OCI-LY7 (cell line): ENCODE measurements at regions not wholly inside any gene's neighbourhood (a gene's known extent, or its start where the extent isn't known, plus 50 kb on each side); places are given as distances from the start of the nearest gene placed in this dataset.

Experiments used
- BruUV-seq: library from RNA; stranded (reverse); fragments of 400-500 nt; replicated peaks from 2 replicates; lab custom pipeline; 2021; lab: Mats Ljungman, UMichigan
- CTCF ChIA-PET: fragments of 300-600 bp; sonication (Branson Sonifier 250); formaldehyde crosslinking; loops from one replicate; lab custom pipeline; 2022; ENCODE audit warnings: antibody characterized with exemption; ENCODE audit not compliant: unreplicated experiment; lab: Charles Lee
- POLR2A ChIA-PET: fragments of 300-600 bp; sonication (Branson Sonifier 250); formaldehyde crosslinking; loops from one replicate; lab custom pipeline; 2022; ENCODE audit warnings: antibody characterized with exemption; lab: Charles Lee
- DNase-seq: peaks from one replicate; pipeline ENCODE4 v3.0.0-alpha.2; 2015; ENCODE audit warnings: low spot score
- H2AFZ ChIP-seq: fragments of 200-600 bp; sonication (generic), shearing (Covaris generic); 2 replicates; pipeline ENCODE4 v1.6.1; 2014; ENCODE audit warnings: mild to moderate bottlenecking, antibody characterized with exemption, low read length, moderate library complexity
- H3K27ac ChIP-seq: fragments of 200-600 bp; sonication (generic); 2 replicates; pipeline ENCODE4 v1.5.1; 2014; ENCODE audit warnings: mixed run types, low read depth, mild to moderate bottlenecking, moderate library complexity, low read length, inconsistent platforms; ENCODE audit not compliant: poor library complexity, severe bottlenecking
- H3K36me3 ChIP-seq: fragments of 200-600 bp; sonication (generic); 2 replicates; pipeline ENCODE4 v1.6.1; 2014; ENCODE audit warnings: mild to moderate bottlenecking, antibody characterized with exemption, low read length, moderate library complexity, mixed read lengths; ENCODE audit not compliant: insufficient read depth
- H3K4me1 ChIP-seq: fragments of 200-600 bp; sonication (generic); 2 replicates; pipeline ENCODE4 v1.5.1; 2014; ENCODE audit warnings: mild to moderate bottlenecking, low read length; ENCODE audit not compliant: insufficient read depth, poor library complexity, severe bottlenecking
- H3K4me2 ChIP-seq: fragments of 200-600 bp; sonication (generic); 2 replicates; pipeline ENCODE4 v1.6.1; 2014; ENCODE audit warnings: mild to moderate bottlenecking, low read length
- H3K4me3 ChIP-seq: fragments of 200-600 bp; sonication (generic); 2 replicates; pipeline ENCODE4 v1.5.1; 2014; ENCODE audit warnings: mild to moderate bottlenecking, low read depth, low read length; ENCODE audit not compliant: poor library complexity, severe bottlenecking
- H3K79me2 ChIP-seq: fragments of 200-600 bp; sonication (generic); 2 replicates; pipeline ENCODE4 v1.6.1; 2016; ENCODE audit warnings: low read depth, mild to moderate bottlenecking, low read length, moderate library complexity, mixed read lengths; ENCODE audit not compliant: insufficient read depth
- H3K9me2 ChIP-seq: fragments of 200-600 bp; sonication (generic); 2 replicates; pipeline ENCODE4 v1.6.1; 2016; ENCODE audit warnings: mild to moderate bottlenecking, low read length, mixed read lengths; ENCODE audit not compliant: insufficient read depth
- H3K9me3 ChIP-seq: fragments of 200-600 bp; sonication (generic); 2 replicates; pipeline ENCODE4 v1.6.1; 2014; ENCODE audit warnings: mild to moderate bottlenecking, mixed run types, low read length, mixed read lengths
- H4K20me1 ChIP-seq: fragments of 200-600 bp; sonication (generic); 2 replicates; pipeline ENCODE4 v1.6.1; 2014; ENCODE audit warnings: mild to moderate bottlenecking, antibody characterized with exemption, low read length, moderate library complexity, mixed read lengths; ENCODE audit not compliant: insufficient read depth
- EZH2phosphoT487 ChIP-seq: fragments of 200-600 bp; sonication (generic); IDR thresholded peaks from 2 replicates; pipeline ENCODE4 v1.6.1; 2018; ENCODE audit warnings: low read depth, borderline replicate concordance, mild to moderate bottlenecking, mixed run types, antibody characterized with exemption, low read length, moderate library complexity, mixed read lengths
- intact Hi-C: fragments of 100-400 bp; cut with micrococcal nuclease; formaldehyde crosslinking; loops from one replicate; pipeline ENCODE4 v1.10.0; 2022; ENCODE audit not compliant: unreplicated experiment
- TF ChIP-seq, protein P1 (sequence below): fragments of 200-600 bp; sonication (generic); conservative IDR thresholded peaks from 2 replicates; pipeline ENCODE4 v1.5.1; 2014; ENCODE audit warnings: mild to moderate bottlenecking, antibody characterized with exemption, low read length, moderate library complexity, mixed read lengths

DNA sequence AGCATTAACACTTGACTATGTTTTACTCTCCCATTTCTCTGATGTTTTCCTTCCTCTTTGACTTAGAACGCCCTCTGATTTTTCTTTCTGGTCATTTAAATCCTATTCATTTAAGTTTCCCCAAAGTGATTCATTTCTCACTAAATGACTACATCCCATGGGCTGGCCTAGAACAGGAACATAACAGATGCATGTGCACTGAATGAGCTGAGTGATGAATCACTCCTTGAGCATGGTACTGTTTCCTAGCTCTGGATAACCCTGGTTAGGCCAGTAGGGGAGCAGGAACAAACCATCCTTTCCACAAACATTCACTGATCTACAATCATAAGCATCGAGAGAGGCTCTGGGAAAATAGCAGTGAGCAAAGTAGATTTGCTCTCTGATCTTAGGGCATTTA, 221.9 kb upstream of the SETBP1 start:
- intact Hi-C loops = no loop called here
- H3K79me2 ChIP-seq = no peaks in the 10 kb centered on the region
- no peak overlapping the region for H3K4me3 ChIP-seq
- no peaks in the 10 kb centered on the region for H3K9me3 ChIP-seq
- no peaks in the 10 kb centered on the region for H3K9me2 ChIP-seq
- no peaks in the 10 kb centered on the region for H3K36me3 ChIP-seq
- TF ChIP-seq, protein P1, sequence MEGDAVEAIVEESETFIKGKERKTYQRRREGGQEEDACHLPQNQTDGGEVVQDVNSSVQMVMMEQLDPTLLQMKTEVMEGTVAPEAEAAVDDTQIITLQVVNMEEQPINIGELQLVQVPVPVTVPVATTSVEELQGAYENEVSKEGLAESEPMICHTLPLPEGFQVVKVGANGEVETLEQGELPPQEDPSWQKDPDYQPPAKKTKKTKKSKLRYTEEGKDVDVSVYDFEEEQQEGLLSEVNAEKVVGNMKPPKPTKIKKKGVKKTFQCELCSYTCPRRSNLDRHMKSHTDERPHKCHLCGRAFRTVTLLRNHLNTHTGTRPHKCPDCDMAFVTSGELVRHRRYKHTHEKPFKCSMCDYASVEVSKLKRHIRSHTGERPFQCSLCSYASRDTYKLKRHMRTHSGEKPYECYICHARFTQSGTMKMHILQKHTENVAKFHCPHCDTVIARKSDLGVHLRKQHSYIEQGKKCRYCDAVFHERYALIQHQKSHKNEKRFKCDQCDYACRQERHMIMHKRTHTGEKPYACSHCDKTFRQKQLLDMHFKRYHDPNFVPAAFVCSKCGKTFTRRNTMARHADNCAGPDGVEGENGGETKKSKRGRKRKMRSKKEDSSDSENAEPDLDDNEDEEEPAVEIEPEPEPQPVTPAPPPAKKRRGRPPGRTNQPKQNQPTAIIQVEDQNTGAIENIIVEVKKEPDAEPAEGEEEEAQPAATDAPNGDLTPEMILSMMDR = no peak
- no peak for TF ChIP-seq EZH2phosphoT487
- no peak overlapping the region for H3K4me2 ChIP-seq
- H3K27ac ChIP-seq = no peak overlapping the region
- H3K4me1 ChIP-seq = no peaks in the 10 kb centered on the region
- no TSS peak for BruUV-seq
- ChIA-PET POLR2A (no interaction called here), CTCF (no interaction called here)
- DNase-seq = no peak
- H2AFZ ChIP-seq = no peak overlapping the region
- no peaks in the 10 kb centered on the region for H4K20me1 ChIP-seq

DNA sequence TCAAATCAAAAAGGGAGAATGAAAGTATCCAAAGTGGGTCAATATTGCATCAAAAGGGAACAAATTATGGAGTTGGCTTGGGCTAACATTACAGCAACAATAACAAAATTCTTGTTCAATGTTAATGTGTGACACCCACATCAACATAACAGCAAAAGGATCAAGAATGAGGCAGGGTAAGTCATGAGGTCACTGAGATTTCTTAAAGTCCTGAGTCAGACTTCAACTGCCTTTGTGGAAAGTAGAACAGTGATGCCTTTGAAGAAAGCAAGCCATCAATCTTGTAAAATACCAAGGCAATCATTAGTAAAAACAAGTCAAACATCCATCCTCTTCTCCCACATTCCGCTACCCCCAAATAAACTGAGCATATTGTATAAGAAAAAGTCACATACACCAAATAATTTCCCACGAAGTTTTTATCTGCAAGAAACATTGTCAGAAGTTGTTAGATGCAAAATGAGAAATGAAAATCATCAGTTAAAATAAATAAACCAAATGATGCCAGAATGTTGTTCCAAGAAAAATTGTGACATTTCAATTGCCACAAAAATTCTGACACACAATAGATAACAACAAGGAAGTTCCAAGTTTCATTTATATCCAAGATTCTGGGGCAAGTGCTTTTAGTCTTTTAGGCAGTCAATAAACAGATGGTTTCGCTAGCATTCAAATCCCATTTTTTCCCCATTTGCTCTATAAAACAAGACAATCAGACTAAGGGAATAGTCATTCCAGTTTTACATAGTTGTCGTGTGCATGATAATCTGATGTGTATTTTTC, 216.1 kb upstream of the SETBP1 start:
- Histone ChIP-seq H2AFZ (no peak overlapping the region), H3K27ac (no peak overlapping the region), H3K9me2 (no peaks in the 10 kb centered on the region), H3K79me2 (no peaks in the 10 kb centered on the region), H3K4me3 (no peak overlapping the region), H3K4me2 (no peak overlapping the region), H3K4me1 (no peaks in the 10 kb centered on the region), H3K9me3 (no peaks in the 10 kb centered on the region), H4K20me1 (no peaks in the 10 kb centered on the region), H3K36me3 (no peaks in the 10 kb centered on the region)
- DNase-seq = no peak
- TF ChIP-seq, protein P1 = no peak
- TF ChIP-seq EZH2phosphoT487 = no peak
- POLR2A ChIA-PET = no interaction called here
- intact Hi-C loops = no loop called here
- CTCF ChIA-PET = no interaction called here
- no TSS peak for BruUV-seq

DNA sequence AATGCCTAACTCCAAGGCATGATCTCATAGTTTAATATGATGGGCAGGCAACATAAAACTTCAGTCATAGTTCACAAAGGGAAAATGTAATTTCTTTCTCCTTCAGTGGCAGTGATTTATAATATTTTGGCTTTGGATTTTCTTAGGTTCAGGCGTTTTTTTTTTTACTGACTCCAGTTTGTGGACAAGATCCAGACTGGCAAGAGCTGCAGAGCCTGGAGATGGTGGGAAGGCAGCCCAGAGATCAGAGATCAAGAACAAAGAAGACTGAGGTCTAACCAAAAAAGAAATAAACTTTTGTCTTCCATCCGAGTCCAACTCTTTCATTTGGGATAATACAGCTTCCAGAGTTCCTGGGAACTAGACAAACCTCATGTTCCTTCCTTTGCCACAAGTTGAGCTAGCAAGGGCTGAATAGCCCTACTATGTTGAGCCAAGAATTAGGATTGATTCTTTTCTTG, 215.3 kb upstream of the SETBP1 start:
- no TSS peak for BruUV-seq
- H2AFZ ChIP-seq = no peak overlapping the region
- no peaks in the 10 kb centered on the region for H3K9me3 ChIP-seq
- H4K20me1 ChIP-seq = no peaks in the 10 kb centered on the region
- H3K9me2 ChIP-seq = no peaks in the 10 kb centered on the region
- H3K4me2 ChIP-seq = no peak overlapping the region
- no peaks in the 10 kb centered on the region for H3K36me3 ChIP-seq
- H3K27ac ChIP-seq = no peak overlapping the region
- intact Hi-C loops = no loop called here
- POLR2A ChIA-PET = no interaction called here
- DNase-seq = no peak
- TF ChIP-seq, protein P1 = no peak
- no peak for TF ChIP-seq EZH2phosphoT487
- no peaks in the 10 kb centered on the region for H3K79me2 ChIP-seq
- CTCF ChIA-PET = no interaction called here
- H3K4me1 ChIP-seq = no peaks in the 10 kb centered on the region
- H3K4me3 ChIP-seq = no peak overlapping the region
